HG03442 (cell line): ENCODE measurements at regions not wholly inside any gene's neighbourhood (a gene's known extent, or its start where the extent isn't known, plus 50 kb on each side); places are given as distances from the start of the nearest gene placed in this dataset.
"Not testable (repeated sequence)": the region's sequence is repeated elsewhere in the genome, so short reads cannot be mapped to it uniquely, and the experiment has no call there.

ENCODE experiments used
- ATAC-seq: cut with Tn5 transposase; IDR thresholded peaks from one replicate; pipeline ENCODE4 v1.9.1; 2021; ENCODE audit warnings: mild to moderate bottlenecking, moderate library complexity; ENCODE audit not compliant: unreplicated experiment

GRCh38 chr22:49517667-49518185, 309.9 kb downstream of the BRD1 start:
- ATAC-seq = no peak

- ATAC-seq = no peak
Observed at GRCh38 chr22:49517211-49517610, 310.5 kb downstream of the BRD1 start.

GRCh38 chr22:49515475-49515874, 312.2 kb downstream of the BRD1 start:
- ATAC-seq = no peak

GRCh38 chr22:49514641-49515040, 313.0 kb downstream of the BRD1 start:
- ATAC-seq = no peak

GRCh38 chr22:49514211-49514610, 313.5 kb downstream of the BRD1 start:
- ATAC-seq = no peak

- ATAC-seq = no peak
Observed at GRCh38 chr22:49513358-49513851, 314.3 kb downstream of the BRD1 start.

- no peak for ATAC-seq
Observed at GRCh38 chr22:49512487-49513165, 315.0 kb downstream of the BRD1 start.

- ATAC-seq = not testable (repeated sequence)
Observed at GRCh38 chr22:49511393-49512189, 316.1 kb downstream of the BRD1 start.

GRCh38 chr22:49510718-49511117, 317.0 kb downstream of the BRD1 start:
- no peak for ATAC-seq

- no peak for ATAC-seq
Observed at GRCh38 chr22:49509016-49509415, 318.7 kb downstream of the BRD1 start.

GRCh38 chr22:49508561-49508960, 319.1 kb downstream of the BRD1 start:
- no peak for ATAC-seq

GRCh38 chr22:49507607-49508292, 319.9 kb downstream of the BRD1 start:
- ATAC-seq = no peak

- ATAC-seq = no peak
Observed at GRCh38 chr22:49506010-49506400, 321.7 kb downstream of the BRD1 start.

- no peak for ATAC-seq
Observed at GRCh38 chr22:49505337-49506009, 322.2 kb downstream of the BRD1 start.

GRCh38 chr22:49503896-49504521, 323.7 kb downstream of the BRD1 start:
- no peak for ATAC-seq

- no peak for ATAC-seq
Observed at GRCh38 chr22:49503321-49503720, 324.4 kb downstream of the BRD1 start.

- no peak for ATAC-seq
Observed at GRCh38 chr22:49502126-49502826, 325.4 kb downstream of the BRD1 start.

- ATAC-seq = no peak
Observed at GRCh38 chr22:49500942-49501395, 326.7 kb downstream of the BRD1 start.

- ATAC-seq = no peak
Observed at GRCh38 chr22:49500076-49500460, 327.6 kb downstream of the BRD1 start.
